ENCODE measurements at regions not wholly inside any gene's neighbourhood (a gene's known extent, or its start where the extent isn't known, plus 50 kb on each side); places are given as distances from the start of the nearest gene placed in this dataset.

GRCh38 chr1:38598118-38598517 lies 261.5 kb downstream of the RRAGC start:
- no peaks in the 10 kb centered on the region for H3K9me2 ChIP-seq (ENCODE audit: insufficient read depth)
- CTCF ChIA-PET, result no interaction called here
- intact Hi-C loops (cut with micrococcal nuclease; ENCODE audit: unreplicated experiment), result no loop called here
- H3K79me2 ChIP-seq (ENCODE audit: low read depth), result no peaks in the 10 kb centered on the region
- POLR2A ChIA-PET (ENCODE audit: unreplicated experiment), result interaction anchor here (0.6 kb wide), 1 partner anchor 545 kb away, joined by 3 read pairs; no protein-coding TSS in a partner anchor
- H3K4me2 ChIP-seq, result no peak overlapping the region
- no TSS peak for BruUV-seq (replicated peaks)
- H3K27me3 ChIP-seq (ENCODE audit: insufficient read depth, low read depth), result peaks cover 76% of the 10 kb centered on the region
- TF ChIP-seq EZH2 (IDR thresholded peaks at IDR 0.05; ENCODE audit: low read depth) (no peak), CTCF (conservative IDR thresholded peaks at IDR 0.05) (no peak)
- no peak for DNase-seq
- H3F3A ChIP-seq (ENCODE audit: insufficient read depth, low read depth), result no peaks in the 10 kb centered on the region
- no peaks in the 10 kb centered on the region for H3K36me3 ChIP-seq (ENCODE audit: low read depth)
- no peak overlapping the region for H3K4me3 ChIP-seq
- no peak overlapping the region for H2AFZ ChIP-seq
- no peak overlapping the region for H3K27ac ChIP-seq
- H3K9me3 ChIP-seq (ENCODE audit: insufficient read depth, low read depth), result no peaks in the 10 kb centered on the region
- H4K20me1 ChIP-seq (ENCODE audit: insufficient read depth), result no peaks in the 10 kb centered on the region
- H3K4me1 ChIP-seq (replicated peaks; ENCODE audit: insufficient read depth), result no peaks in the 10 kb centered on the region

- Histone ChIP-seq H4K20me1 (ENCODE audit: insufficient read depth) (no peaks in the 10 kb centered on the region), H2AFZ (no peak overlapping the region), H3K9me2 (ENCODE audit: insufficient read depth) (no peaks in the 10 kb centered on the region), H3K27ac (no peak overlapping the region), H3K27me3 (ENCODE audit: insufficient read depth, low read depth) (peaks cover 36% of the 10 kb centered on the region; the same call in 1 of the 2 replicates), H3F3A (ENCODE audit: insufficient read depth, low read depth) (no peaks in the 10 kb centered on the region), H3K4me2 (no peak overlapping the region), H3K4me1 (replicated peaks; ENCODE audit: insufficient read depth) (no peaks in the 10 kb centered on the region), H3K36me3 (ENCODE audit: low read depth) (no peaks in the 10 kb centered on the region), H3K79me2 (ENCODE audit: low read depth) (no peaks in the 10 kb centered on the region), H3K4me3 (no peak overlapping the region), H3K9me3 (ENCODE audit: insufficient read depth, low read depth) (no peaks in the 10 kb centered on the region)
- no peak for DNase-seq
- CTCF ChIA-PET, result interaction anchor here (0.6 kb wide), 1 partner anchor 723 kb away, joined by 5 read pairs; no protein-coding TSS in a partner anchor
- no TSS peak for BruUV-seq (replicated peaks)
- intact Hi-C loops (cut with micrococcal nuclease; ENCODE audit: unreplicated experiment), result no loop called here
- POLR2A ChIA-PET (ENCODE audit: unreplicated experiment), result interaction anchor here (0.5 kb wide), 1 partner anchor 515 kb away, joined by 5 read pairs; no protein-coding TSS in a partner anchor
- TF ChIP-seq EZH2 (IDR thresholded peaks at IDR 0.05; ENCODE audit: low read depth), result no peak
These were observed 270.5 kb downstream of the RRAGC start for GRCh38 chr1:38589036-38589435.

- CTCF ChIA-PET, result no interaction called here
- no peaks in the 10 kb centered on the region for H3K9me2 ChIP-seq (ENCODE audit: insufficient read depth)
- no peaks in the 10 kb centered on the region for H4K20me1 ChIP-seq (ENCODE audit: insufficient read depth)
- POLR2A ChIA-PET (ENCODE audit: unreplicated experiment), result no interaction called here
- H3K4me1 ChIP-seq (replicated peaks; ENCODE audit: insufficient read depth), result no peaks in the 10 kb centered on the region
- H3K4me2 ChIP-seq, result no peak overlapping the region
- no peaks in the 10 kb centered on the region for H3K9me3 ChIP-seq (ENCODE audit: insufficient read depth, low read depth)
- intact Hi-C loops (cut with micrococcal nuclease; ENCODE audit: unreplicated experiment), result no loop called here
- no peaks in the 10 kb centered on the region for H3K36me3 ChIP-seq (ENCODE audit: low read depth)
- H2AFZ ChIP-seq, result no peak overlapping the region
- TF ChIP-seq EZH2 (IDR thresholded peaks at IDR 0.05; ENCODE audit: low read depth) (no peak), CTCF (conservative IDR thresholded peaks at IDR 0.05) (no peak)
- no peak overlapping the region for H3K27ac ChIP-seq
- H3F3A ChIP-seq (ENCODE audit: insufficient read depth, low read depth), result no peaks in the 10 kb centered on the region
- no TSS peak for BruUV-seq (replicated peaks)
- no peak for DNase-seq
- H3K79me2 ChIP-seq (ENCODE audit: low read depth), result no peaks in the 10 kb centered on the region
- H3K4me3 ChIP-seq, result no peak overlapping the region
- H3K27me3 ChIP-seq (ENCODE audit: insufficient read depth, low read depth), result peaks cover 32% of the 10 kb centered on the region; the same call in 1 of the 2 replicates
These were observed 271.8 kb downstream of the RRAGC start for GRCh38 chr1:38587766-38588165.

All from PC-9 (cell line).